Heart left ventricle (tissue), 13 donors: ENCODE measurements at regions not wholly inside any gene's neighbourhood (a gene's known extent, or its start where the extent isn't known, plus 50 kb on each side); places are given as distances from the start of the nearest gene placed in this dataset.

Experiments used
- POLR2A ChIP-seq, 2 donors: fragments of 450-650 bp; IDR thresholded peaks; one replicate each; pipeline ENCODE4 v1.6.1; 2017; ENCODE audit warnings: antibody characterized with exemption in 2 of 2, mild to moderate bottlenecking in 2 of 2, moderate library complexity in 2 of 2
- TF ChIP-seq, protein P1 (sequence below), 12 donors: fragments of 200-600 bp; sonication (generic) in 4 of 12; IDR thresholded peaks; one replicate each; pipeline versions ENCODE4 v1.5.0 to v1.8.0; 2018 to 2022; ENCODE audit warnings: antibody characterized with exemption in 12 of 12, mild to moderate bottlenecking in 5 of 12
- donor health status: ischemic (EF 13 %, LVEDD 7.1; RV severe dilation, severe dysfunction).
- donor health status: DM: no; HTN: yes; CAD: no.
- donor health status: DM: no; HTN: no; CAD: no.
- donor health status: ischemic (EF 25% LVEDD 6.9; RV normal size, moderate dysfunction).
- donor health status: ischemic (EF 25% LVEDD 5.7; RV mildly dilated, moderate dysfunction).
- donor health status: ischemic (EF 35%, LVEDD 5.7; RV mildly dilated, moderate dysfunction).
- donor health status: nonischemic (EF 11% LVEDD 7.7; RV severe dilation, severe dysfunction).
- donor health status: DM: yes; HTN: yes; CAD: no.
- donor health status: PGD.
- donor health status: ischemic (EF 29% LVEDD 5.4; RV normal size, mild dysfunction).
- donor health status: nonischemic (EF 23%, LVEDD 6.1; RV moderate dilation, normal function).

DNA sequence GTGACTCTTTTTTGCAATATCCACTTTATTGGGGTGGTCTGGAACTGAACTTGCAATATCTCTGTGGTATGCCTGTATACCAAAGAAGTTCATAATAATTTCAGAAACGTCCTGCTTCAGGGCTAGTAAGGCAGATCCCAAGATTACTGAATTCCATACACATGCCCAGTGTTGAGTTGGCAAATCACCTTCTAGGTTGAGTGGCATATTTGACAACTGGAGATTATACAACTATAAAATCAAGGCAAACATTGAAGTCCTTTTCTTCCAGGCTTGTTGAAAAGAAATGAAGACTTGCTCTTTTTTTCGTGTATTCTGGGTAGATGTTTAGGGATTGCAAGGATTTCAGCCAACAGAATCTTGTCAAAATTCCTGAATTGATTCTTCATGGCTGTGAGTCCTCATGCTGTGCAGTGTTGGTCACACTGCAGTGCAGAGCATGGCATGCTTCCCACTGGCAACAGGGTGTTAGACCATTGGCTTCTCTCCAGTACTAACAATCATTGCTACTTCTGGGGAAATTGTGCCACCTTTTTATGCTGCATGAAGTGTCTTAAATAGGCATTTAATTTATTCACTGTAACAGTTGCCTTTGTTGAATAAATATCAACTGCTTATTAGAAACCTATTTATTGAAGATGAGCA is 367.1 kb upstream of the ADGRL4 start:
- TF ChIP-seq, protein P1, sequence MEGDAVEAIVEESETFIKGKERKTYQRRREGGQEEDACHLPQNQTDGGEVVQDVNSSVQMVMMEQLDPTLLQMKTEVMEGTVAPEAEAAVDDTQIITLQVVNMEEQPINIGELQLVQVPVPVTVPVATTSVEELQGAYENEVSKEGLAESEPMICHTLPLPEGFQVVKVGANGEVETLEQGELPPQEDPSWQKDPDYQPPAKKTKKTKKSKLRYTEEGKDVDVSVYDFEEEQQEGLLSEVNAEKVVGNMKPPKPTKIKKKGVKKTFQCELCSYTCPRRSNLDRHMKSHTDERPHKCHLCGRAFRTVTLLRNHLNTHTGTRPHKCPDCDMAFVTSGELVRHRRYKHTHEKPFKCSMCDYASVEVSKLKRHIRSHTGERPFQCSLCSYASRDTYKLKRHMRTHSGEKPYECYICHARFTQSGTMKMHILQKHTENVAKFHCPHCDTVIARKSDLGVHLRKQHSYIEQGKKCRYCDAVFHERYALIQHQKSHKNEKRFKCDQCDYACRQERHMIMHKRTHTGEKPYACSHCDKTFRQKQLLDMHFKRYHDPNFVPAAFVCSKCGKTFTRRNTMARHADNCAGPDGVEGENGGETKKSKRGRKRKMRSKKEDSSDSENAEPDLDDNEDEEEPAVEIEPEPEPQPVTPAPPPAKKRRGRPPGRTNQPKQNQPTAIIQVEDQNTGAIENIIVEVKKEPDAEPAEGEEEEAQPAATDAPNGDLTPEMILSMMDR (IDR thresholded peaks at IDR 0.05): no peak
- no peak for TF ChIP-seq POLR2A (IDR thresholded peaks at IDR 0.05)
